GM21423 (cell line): ENCODE measurements at regions not wholly inside any gene's neighbourhood (a gene's known extent, or its start where the extent isn't known, plus 50 kb on each side); places are given as distances from the start of the nearest gene placed in this dataset.

Experiments
- ATAC-seq: cut with Tn5 transposase; IDR thresholded peaks from one replicate; pipeline ENCODE4 v1.9.1; 2021; ENCODE audit warnings: mild to moderate bottlenecking, moderate library complexity; ENCODE audit not compliant: unreplicated experiment

DNA sequence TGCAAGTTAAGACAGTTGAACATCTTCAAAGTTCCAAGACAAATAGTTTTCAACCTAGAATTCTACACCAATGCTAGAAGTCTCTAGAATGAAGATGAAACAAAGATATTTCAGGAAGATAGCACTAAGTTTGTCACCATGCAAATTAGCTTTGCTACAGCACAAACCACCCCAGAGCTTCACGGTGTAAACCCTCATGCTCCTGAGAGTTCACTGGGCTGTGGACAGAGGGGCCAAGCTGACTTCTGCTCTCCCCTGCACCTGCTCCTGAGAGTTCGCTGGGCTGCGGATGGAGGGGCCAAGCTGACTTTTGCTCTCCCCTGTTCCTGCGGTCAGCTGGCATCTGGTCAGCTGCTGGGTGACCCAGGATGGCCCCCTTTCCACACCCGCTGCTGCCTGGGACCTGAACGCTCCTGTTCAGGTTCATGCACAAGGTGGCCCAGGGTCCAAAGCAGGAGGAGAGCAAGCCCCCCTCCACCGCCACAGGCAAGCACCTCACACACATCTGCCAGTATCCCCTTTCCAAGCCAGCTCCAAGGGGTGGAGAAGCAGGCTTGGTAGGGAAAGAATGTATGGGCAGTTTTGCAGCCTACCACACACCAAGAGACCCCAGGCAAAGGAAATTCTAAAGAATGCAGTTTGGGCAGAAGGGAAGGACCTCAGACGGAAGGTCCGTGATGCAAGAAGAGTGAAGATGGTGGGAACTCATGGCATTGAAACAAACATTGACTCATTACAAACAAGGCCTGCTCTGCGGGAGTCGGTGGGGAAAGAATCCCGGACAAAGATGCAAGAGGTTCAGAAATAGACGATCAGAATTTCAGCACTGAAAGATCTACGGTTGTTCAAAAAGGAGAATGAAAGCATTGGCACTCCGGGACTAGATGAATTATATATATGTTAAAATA is 137.8 kb upstream of the PPP2R2D start:
- ATAC-seq = no peak

DNA sequence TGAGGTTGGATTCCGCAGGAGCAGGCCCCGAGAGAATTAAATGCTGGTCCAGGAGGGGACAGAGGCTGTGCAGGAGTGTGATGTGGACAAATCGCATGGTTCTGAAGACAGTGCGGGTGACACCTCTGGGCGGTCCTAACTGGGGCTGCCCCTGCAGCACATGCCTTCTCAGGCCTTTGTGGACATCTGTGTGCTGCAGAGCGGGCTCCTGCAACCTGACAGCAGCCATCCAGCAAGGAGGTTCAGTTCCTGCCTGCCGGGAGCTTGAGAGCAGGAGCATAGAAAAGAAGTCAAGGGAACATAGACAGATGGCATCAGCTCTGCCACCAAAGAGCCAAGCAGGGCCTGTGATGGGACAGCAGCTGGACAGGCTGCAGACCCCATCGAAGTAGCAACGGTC is 135.9 kb upstream of the PPP2R2D start:
- no peak for ATAC-seq

DNA sequence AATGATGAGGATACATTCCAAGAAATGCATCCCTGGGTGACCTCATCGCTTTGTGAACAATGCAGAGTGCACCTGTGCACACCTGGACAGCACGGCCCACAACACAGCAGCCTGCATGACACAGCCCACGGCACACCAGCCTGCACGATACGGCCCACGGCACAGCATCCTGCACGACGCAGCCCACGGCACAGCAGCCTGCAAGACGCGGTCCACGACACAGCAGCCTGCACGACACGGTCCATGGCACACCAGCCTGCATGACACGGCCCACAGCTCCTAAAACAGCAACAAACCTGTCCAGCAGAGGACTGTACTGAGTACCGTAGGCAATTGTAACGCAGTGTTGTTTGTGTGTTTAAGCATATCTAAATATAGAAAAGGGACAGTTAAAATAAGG is 134.7 kb upstream of the PPP2R2D start:
- ATAC-seq = no peak

DNA sequence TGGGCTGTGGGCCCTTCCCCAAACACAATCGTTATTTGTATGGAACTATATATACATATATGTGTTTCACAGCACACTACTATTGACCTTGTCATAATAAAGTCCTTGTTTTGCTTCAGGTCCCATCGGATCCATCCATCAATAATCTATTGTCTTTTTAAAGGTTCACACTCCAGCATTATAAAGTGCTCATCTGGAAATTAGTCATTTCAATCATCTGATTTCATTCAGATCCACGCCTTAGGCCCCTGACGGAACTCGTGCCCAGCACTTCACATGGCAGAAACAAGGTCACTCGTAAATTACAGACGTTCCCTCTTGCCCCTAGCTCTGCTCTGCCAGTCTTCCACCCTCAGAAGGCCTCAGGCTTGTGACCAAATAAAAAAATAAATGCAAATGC is 133.1 kb upstream of the PPP2R2D start:
- no peak for ATAC-seq

DNA sequence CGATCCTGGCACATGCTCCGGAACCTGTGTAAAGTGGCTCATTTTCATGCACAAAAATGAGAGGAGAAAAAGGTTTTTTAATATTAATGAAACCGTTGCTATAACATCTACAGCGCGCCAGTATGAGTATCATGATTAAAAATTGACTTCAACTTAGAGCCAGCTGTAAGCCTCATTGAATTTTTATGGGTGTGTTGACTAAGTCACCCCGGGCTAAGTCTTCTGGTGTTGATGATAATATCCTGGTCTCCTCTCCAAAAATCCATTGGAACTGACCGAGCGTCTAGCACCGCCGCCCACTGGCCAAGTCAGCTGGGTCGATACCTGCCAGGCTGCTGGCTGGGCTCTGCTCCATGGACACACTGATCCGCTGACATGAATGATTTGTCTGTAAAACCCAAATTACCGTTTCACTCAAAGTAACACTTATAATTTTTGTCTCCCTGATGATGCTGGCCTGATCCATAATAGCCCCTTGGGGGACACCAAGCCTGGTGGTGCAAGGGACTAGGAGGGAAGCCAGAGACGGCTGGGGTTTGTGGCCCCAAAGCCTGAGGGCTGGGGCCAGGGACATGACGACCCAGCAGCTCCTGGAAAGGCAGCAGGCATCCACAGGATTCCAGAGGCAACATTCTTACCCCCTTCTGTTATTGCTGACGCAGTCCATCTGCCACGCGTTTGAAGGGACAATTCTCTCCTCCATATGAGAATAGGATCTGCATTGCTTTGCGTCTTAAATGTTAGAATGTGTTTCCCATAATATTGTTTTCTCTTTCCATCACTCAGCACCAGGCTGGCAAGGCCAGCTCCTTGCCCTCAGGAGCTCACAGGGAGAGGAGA is 131.0 kb upstream of the PPP2R2D start:
- ATAC-seq = no peak

DNA sequence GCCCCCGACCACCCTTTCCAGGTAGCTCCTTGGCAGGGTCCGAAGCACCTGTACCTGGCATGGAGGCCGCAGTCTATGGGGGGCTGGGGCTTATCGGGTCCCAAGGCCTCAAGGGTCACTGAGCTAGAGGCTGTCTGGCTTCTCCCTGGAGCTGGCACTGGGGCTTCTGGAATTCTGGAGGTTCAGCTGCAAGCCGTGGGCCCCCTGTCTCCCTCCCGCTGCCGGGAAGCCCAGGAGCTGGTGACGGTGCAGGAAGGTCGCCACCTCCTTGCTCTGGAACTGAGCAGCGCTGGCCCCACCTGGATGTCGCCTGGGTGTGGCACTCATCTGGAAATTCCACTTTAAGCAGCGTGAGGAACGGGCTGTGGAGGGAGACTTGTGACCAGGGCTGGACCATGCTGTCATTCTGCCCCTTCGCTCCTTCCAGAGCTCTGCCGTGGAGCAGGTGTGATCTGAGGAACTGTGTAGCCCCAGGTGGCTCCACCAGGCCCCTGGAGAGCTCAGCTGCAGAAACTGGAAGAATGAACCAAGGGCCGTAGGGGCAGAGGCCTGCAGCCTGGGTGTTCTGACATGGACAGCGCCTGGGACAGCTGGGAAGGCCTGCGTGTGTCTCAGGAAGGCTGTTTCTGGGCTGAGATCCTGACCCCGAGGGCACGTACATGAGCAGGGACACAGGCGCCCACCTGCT is 129.7 kb upstream of the PPP2R2D start:
- ATAC-seq = no peak

DNA sequence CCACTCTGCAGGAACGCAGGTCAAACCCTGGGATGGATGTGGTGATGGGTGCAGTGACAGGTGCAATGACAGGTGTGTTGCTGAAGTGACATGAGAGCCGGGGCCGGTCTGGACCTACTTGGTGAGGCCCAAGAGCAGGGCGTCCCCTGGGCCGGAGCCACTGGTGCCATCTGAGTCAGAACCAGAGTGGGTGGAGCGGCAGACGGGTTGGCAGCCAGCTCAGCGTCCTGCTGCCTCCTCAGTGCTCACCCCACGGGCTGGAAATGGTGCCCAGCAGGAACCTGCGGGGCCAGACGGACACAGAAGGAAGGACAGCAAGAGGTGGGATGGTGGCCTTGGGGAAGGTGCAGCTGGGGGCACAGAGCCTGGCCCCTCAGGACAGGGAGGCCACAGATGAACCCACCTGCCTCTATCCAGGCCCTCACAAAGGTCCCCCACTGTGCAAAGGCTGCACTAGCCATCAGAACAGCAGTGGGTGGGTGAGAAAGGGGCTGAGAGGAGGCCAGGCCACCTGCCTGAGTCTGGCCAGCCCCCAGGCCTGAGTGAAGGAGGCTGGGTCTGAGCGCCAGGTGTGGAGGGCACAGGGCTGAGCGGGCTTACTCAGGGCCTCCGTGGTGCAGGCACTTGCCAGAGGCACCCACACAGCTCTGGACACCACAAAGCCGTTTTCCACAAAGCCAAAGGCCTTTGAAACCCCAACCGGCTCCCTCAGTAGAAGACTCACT is 129.0 kb upstream of the PPP2R2D start:
- no peak for ATAC-seq

DNA sequence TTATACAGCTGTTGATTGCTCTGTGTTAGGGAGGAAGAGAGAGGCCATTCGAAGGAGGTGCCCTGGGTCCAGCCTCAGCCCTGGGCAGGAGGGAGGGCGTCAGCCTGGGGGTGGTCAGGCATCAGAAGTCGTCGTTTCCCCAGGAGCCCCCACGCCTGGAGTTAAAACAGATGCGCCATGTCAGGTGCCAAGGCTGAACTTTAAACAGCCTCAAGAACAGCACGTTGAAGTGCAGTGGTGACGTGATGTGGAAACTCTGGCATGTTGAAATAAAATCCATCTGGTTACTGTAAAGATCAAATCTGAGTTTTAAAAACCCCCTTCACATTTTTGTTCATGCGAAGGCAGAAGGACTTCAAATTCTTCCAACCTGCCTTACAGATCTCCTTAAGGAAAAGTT is 128.4 kb upstream of the PPP2R2D start:
- ATAC-seq = no peak

DNA sequence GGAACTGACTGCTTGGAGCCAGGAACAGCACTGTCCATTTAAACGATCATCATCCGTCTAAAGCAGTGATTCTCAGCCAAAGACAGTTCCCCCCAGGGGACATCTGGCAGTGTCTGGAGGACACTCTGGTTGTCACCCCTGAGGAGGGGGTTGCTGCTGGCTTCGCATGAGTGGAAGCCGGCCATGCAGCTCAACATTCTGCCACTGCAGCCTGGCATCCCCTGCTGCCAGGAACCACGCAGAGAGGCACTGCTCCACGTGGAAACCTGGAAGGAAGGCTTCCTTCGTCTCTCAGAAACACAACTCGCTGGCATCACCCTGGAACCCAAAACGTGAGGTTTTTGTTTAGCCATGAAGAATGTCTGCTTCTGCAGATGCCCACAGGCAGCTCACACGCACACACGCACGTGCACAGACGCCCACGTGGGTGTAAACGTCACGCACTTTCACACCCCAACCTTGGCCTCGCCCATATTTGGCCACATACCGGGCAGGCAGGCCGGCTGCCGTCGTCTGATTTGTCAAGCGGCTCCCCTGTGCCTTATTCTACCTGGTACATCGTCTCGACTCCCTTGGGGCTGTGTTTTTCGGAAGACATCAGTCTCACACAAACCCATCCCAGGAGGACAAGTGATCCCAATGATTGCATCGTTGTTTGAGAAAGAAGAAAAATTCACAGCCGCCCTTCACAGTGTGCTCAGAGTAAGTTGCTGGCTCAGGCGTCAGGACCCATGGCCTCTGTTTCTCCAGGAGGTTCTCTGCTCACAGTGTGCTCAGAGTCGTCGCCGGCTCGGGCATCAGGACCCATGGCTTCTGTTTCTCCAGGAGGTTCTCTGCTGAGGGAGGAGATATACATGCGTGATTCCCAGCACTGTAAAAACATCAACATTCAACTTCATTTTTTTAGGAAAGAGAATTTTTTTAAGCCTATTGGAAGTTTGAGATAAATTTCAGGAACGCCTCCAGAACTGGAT is 127.2 kb upstream of the PPP2R2D start:
- ATAC-seq = no peak

DNA sequence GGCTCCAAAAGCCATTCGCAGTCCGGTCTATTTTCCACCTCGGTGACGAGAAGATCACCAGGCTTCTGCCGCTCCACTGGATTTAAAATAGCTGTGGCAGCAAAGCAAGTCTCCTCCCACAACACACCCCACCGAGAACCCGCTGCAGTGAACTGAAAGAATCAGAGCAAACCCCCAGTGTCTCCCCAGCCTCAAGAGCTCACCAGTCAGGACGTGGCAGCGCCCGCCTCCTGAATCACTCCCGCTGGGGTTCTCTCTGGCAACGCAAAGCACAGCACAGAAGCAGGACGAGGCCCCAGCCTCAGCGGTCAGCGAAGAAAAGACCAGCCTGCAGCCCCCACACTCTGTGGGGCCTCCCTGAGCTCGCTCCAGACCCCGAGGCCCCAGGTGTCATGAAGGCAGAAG is 126.1 kb upstream of the PPP2R2D start:
- ATAC-seq = no peak

DNA sequence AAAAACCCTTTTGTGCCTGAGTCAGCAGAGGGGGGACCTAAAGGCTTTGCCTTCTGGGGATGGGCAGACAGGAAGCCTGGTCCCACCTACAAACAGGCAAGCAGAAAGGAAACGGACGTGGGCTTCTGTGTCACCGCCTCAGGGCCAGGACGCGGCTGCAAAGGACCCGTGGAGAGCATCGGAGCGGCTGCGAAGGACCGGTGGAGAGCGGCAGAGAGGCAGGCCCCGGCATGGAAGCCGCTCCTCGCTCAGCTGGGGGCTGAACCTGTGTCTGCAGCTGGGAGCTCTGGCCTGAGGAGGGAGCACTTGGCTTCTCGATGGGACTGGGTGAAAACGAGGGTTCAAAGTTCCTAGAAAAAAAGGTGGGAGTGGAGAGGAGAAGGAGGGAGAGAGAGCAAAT is 125.4 kb upstream of the PPP2R2D start:
- no peak for ATAC-seq

DNA sequence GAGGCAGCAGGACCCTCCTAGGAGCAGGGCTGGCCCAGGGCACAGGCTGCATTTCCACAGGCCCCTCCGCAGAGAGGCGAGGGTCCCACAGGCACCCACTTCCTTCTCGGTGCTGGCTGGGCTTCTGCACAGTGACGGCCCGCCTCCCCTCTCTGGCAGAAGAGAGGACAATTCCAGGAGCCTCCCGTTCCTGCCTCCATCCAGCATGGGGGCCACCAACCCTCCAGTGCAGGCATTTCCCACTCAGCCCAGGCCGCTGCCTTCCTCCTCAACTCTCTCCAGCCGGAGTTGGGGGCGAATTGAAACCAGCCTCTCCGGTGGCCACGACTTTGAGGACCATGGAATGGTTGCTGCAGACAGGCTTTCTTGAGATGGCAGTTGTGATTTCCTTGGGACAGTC is 125.0 kb upstream of the PPP2R2D start:
- no peak for ATAC-seq

DNA sequence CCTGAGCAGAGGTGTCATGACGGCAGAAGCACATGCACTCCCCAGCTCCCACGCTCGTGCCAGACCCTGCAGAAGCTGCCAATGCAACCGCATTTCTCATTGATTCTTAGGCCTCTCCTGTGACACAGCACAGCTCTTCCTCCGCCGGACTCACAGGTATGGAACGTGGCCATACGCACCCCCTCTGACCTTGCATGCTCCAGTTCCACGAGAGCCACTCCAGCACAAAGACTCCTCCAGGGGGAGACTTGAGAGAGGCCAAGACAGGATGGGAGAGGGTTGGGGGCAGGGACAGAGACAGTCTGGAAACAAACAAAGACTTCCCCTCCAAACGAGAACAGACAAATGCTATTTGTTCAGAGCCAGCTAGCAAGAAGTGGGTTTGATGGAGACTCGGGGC is 124.3 kb upstream of the PPP2R2D start:
- ATAC-seq = no peak

DNA sequence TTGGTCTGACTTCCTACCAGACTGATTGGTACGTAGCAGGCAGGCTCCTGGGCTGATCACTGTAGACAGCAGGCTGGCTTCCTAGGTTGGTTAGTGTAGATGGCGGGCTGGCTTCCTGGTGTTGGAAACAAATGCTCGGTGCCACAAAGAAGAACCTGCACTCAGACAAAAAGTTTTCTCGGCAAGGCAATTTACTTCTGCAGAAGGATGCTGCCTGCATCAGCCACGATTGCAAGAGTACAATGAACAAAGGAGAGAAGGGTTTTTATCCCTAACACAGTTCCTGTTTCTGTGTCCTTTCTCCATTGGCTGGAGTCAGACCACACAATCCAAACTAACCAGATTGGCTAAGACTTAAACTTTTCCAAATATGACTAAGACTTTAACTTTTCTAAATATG is 123.6 kb upstream of the PPP2R2D start:
- no peak for ATAC-seq

DNA sequence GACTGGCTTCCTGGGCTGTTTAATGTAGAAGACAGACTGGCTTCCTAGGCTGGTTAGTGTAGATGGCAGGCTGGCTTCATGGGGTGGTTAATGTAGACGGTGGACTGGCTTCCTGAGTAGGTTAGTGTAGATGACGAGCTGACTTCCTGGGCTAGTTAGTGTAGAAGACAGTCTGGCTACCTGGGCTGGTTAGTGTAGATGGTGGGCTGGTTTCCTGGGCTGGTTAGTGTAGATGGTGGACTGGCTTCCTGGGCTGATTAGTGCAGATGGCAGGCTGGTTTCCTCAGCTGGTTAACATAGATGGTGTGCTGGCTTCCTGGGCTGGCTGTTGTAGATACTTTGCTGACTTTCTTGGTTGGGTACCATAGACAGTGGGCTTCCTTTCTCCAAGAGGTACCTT is 122.9 kb upstream of the PPP2R2D start:
- ATAC-seq = no peak

DNA sequence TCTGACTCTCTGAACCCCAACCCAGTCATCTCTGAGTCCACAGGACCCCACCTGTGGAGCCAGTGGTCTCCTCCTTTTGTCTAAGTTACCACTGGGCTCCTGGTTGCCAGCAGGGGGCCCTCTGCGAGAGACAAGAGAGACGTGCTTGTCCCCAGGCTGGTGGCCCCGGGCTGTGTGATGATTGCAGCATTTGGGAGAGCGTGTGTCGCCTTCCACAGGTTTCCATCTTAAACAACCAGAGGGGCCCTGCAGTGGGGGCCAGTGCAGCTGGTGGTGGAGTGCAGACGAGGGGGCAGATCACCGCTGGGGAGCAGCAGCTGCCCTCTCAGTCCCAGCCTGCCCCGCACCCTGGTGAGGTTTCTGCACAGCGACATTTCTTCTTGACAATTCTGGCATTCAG is 122.4 kb upstream of the PPP2R2D start:
- ATAC-seq = no peak

DNA sequence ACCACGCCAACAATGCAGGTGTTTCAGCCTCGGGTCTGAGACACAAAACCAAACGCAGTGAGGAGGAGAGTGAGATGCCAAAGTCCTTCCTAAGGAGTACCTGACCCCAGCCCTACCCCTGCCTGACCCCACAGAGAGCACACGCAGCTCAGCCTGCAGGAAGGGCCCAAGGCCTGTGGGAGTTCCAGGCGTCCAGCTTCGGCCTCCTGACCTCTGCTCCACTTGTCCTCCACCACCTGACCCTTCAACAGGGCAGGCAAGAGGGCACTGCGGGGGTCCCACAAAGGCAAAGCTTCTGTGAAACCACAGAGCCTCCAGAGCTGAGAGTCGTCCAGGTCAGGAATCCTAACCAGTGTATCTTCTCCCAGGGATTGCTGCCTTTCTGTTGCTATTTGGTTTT is 122.0 kb upstream of the PPP2R2D start:
- no peak for ATAC-seq

DNA sequence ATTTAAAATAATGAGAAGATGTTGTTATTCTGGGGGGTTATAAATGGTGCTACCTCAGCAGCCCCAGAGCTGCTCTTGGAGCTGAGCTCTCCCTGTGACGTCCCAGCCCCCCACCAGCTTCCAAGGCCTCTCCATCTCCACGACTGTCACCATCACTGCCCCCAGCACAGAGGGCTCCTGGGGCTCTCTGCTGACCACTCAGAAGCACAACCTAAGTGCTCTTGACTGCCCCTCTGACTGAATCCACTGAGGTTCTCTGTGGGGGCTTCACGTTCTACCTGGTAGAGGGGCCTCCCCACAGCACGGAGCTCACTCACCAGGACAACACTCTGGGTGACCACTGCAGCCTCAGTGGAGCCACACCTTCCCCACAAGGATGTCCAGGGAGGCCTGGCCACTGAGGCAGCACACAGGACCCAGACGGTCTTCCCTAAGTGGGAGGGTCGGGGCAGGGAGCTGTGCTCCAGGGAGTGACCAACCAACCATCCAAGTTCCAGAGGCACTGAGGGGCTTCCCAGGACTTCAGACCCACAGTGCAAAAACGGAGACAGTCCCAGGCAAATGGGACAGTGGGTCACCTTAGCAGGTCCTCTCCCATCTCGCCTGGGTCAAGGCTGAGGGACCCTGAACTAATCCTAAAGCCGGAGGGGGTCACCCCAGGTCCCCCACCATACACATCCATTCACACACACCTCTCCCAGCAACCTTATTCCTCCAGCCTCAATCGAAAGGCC is 121.0 kb upstream of the PPP2R2D start:
- ATAC-seq = no peak

DNA sequence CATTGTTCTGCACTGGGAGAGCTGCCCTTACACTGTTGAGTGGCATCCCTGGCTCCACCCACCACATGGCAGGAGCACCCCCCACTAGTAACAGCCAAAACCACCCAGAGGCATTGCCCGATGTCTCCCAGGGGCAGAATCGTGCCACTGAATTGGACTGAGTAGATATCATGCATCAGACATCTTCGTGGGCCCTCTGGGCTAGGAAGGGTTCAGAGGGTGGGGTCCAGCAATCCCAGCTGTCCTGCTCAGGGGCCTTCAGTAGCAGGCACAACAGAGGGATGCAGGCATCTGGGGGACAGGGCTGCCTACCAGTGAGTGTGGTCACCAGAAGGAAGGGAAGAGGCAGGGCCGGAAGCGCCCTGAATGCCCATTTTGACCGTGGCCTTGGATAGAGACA is 119.7 kb upstream of the PPP2R2D start:
- no peak for ATAC-seq
